Adipocyte (in vitro differentiated cells): ENCODE measurements at regions not wholly inside any gene's neighbourhood (a gene's known extent, or its start where the extent isn't known, plus 50 kb on each side); places are given as distances from the start of the nearest gene placed in this dataset.

Experiments
- DNase-seq: peaks from one replicate; pipeline ENCODE4 v3.0.0-alpha.2; 2015; ENCODE audit warnings: low read depth
- H3K27me3 ChIP-seq: replicated peaks from 2 replicates; pipeline ENCODE4 v1.7.0; 2013; ENCODE audit warnings: mild to moderate bottlenecking, low read length, moderate library complexity; ENCODE audit not compliant: control insufficient read depth, insufficient read depth
- H3K36me3 ChIP-seq: 2 replicates; pipeline ENCODE4 v1.7.0; 2013; ENCODE audit warnings: low read length, mild to moderate bottlenecking, moderate library complexity; ENCODE audit not compliant: control insufficient read depth, insufficient read depth, severe bottlenecking
- H3K4me1 ChIP-seq: 2 replicates; pipeline ENCODE4 v1.7.0; 2013; ENCODE audit warnings: mild to moderate bottlenecking, low read length, moderate library complexity; ENCODE audit not compliant: control insufficient read depth, insufficient read depth
- H3K4me3 ChIP-seq: 2 replicates; pipeline ENCODE4 v1.7.0; 2013; ENCODE audit warnings: mild to moderate bottlenecking, low read length, moderate library complexity
- H3K9ac ChIP-seq: 2 replicates; pipeline ENCODE4 v1.7.0; 2013; ENCODE audit warnings: mild to moderate bottlenecking, low read length, moderate library complexity
- H3K9me3 ChIP-seq: 2 replicates; pipeline ENCODE4 v1.7.0; 2013; ENCODE audit warnings: mild to moderate bottlenecking, low read length, moderate library complexity; ENCODE audit not compliant: control insufficient read depth

DNA sequence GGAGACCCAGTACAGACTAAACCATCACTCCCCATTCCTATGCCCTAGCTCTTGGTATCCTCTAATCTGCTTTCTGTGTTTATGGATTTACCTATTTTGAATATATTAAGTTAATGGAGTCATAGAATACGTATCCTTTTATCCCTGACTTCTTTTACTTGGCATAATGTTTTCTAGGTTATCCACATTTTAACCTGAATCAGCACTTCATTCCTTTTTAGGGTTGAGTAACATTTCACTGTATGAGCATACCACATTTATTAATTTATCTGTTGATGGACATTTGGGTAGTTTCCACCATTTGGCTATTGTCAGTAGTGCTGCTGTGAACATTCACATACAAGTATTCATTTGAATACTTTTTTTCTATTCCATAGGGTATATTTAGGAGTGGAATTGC is 157.3 kb upstream of the CTNNA2 start:
- Histone ChIP-seq H3K4me3 (no peak overlapping the region), H3K27me3 (no peaks in the 10 kb centered on the region), H3K9me3 (peaks cover 21% of the 10 kb centered on the region), H3K4me1 (no peaks in the 10 kb centered on the region), H3K36me3 (no peaks in the 10 kb centered on the region), H3K9ac (no peak overlapping the region)
- no peak for DNase-seq

DNA sequence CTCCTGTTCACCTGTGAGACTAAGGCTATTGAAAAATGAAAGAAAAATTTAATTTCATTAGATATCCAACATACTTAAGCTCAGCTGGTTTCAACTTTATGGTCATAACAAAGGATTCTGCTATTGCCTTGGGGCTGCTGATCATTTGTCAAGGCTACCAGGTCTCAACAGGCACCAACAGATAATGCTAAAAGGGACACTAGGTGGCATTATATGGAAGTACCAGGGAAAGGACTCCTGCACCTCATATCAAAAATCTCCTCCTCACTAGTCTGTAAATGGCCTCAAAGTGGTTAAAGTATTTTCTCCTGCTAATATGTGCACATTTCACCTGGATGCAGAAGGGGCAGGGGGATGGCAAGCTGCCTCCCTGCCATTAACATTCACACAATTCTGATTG is 167.9 kb upstream of the REG3A start:
- no peaks in the 10 kb centered on the region for H3K27me3 ChIP-seq
- H3K4me1 ChIP-seq: no peaks in the 10 kb centered on the region
- no peaks in the 10 kb centered on the region for H3K9me3 ChIP-seq
- H3K9ac ChIP-seq: no peak overlapping the region
- H3K36me3 ChIP-seq: no peaks in the 10 kb centered on the region
- DNase-seq: no peak
- H3K4me3 ChIP-seq: no peak overlapping the region

DNA sequence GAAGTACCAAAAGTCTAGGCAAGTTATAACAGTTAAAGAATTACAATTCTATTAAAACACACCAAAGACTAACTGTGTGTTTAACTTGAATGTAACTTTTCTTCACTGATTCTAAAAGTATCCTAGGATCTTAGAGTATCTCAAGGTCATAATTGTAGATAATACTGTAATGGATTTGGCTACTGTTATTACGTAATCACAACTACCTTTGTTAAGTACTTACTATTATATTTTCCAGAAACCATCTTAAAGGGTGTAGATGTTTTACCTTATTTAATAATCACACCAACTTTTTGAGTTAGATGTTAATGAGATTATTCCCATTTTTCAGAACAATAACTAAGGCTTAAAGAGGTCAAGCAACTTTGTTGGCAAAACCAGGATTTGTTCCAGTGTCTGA is 161.3 kb upstream of the REG3A start:
- no peak for DNase-seq
- Histone ChIP-seq H3K9ac (no peak overlapping the region), H3K36me3 (no peaks in the 10 kb centered on the region), H3K27me3 (no peaks in the 10 kb centered on the region), H3K9me3 (no peaks in the 10 kb centered on the region), H3K4me3 (no peak overlapping the region), H3K4me1 (no peaks in the 10 kb centered on the region)

DNA sequence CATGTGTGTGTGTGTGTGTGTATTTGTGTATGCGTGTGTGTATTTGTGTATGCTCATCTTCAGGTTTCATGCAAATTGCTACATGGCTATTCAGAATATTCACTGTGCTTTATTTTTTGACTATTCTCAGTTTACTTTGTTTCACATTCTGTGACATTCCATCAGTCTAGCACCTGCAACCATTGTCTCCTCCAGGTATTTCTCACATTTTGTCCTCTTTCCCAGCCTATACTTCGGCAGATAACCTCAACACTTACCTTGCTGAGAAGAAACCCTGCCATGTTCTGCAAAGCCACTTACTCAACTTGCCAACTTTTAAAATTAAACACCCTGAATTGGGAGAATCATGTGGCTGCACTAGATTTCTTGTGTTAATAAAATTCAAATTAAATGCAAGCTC is 135.4 kb upstream of the REG3A start:
- Histone ChIP-seq H3K36me3 (no peaks in the 10 kb centered on the region), H3K9me3 (no peaks in the 10 kb centered on the region), H3K4me3 (no peak overlapping the region), H3K27me3 (no peaks in the 10 kb centered on the region), H3K4me1 (no peaks in the 10 kb centered on the region), H3K9ac (no peak overlapping the region)
- DNase-seq: no peak

DNA sequence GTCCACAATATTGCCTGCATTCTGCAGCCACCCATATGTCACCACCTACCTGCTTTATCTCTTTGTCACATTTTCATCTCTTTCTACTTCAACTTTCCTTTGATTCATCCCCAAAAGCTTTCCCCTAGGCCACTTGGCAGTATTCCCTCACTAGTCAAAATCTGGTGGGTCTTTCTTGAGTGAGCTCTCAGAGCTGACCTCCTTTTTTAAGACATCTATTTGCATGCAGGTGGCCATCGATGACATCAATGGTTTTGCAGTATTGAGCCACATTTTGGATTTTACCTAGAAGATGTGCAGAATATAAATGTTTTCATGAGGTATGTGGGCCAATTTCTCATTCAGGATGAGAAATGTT is 133.4 kb upstream of the REG3A start:
- H3K27me3 ChIP-seq: no peaks in the 10 kb centered on the region
- H3K9ac ChIP-seq: no peak overlapping the region
- no peak overlapping the region for H3K4me3 ChIP-seq
- no peak for DNase-seq
- H3K36me3 ChIP-seq: no peaks in the 10 kb centered on the region
- H3K4me1 ChIP-seq: no peaks in the 10 kb centered on the region
- no peaks in the 10 kb centered on the region for H3K9me3 ChIP-seq

DNA sequence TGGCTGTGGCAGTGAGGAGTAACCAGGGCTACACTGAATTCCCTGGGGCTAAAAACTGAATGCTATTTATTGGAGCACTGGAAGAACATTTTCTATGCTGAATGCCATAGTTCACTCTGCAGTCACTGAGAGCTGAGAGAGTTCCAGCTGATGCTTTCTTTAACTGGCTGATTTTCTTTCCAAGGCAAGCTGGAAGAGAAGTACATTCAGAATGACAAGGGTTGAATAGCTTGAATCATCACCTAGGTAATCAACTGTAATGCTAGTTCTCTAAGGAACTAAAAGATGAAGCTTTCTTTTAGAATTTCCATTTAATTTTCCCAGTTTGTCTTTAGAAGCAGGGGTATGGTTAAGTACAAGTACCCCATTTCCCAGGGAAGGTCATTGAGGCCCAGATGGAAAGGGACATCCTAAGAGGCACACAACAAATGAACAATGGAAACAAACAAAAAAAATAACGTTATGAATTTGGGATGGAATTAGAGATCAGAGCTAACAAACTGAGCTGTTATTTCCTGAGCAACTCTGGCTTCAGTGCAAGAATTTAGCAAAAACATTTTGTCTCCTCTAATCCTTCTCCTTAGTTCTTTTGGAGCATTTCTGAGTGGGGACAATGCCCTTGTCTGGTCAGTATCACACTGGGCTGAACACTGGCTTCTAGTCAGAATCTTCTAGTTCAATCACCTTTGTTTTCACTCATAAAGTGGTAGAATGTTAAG is 132.8 kb upstream of the REG3A start:
- Histone ChIP-seq H3K4me3 (no peak overlapping the region), H3K9me3 (no peaks in the 10 kb centered on the region), H3K9ac (no peak overlapping the region), H3K27me3 (no peaks in the 10 kb centered on the region), H3K4me1 (no peaks in the 10 kb centered on the region), H3K36me3 (no peaks in the 10 kb centered on the region)
- DNase-seq: no peak

DNA sequence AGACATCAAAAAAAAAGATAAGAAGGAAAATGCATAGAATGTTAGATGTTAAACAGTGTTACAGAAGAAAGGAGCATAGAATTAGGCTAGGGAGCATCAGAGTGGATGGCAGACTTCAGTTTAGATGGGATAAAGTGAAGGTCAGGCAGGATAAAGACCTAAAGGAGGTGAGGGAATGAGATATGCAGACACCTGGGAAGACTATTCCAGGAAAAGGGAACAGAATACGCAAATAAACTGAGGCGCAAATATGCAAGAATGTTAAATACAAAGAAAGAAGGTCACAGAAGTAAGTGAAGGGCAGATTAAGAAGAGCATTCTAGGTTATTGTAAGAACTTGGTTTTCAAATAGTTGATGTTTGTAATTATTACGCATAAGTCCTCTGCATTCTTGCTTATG is 116.3 kb upstream of the REG3A start:
- H3K4me3 ChIP-seq: no peak overlapping the region
- H3K36me3 ChIP-seq: no peaks in the 10 kb centered on the region
- H3K4me1 ChIP-seq: no peaks in the 10 kb centered on the region
- no peak for DNase-seq
- no peaks in the 10 kb centered on the region for H3K27me3 ChIP-seq
- peaks cover 16% of the 10 kb centered on the region for H3K9me3 ChIP-seq
- no peak overlapping the region for H3K9ac ChIP-seq

DNA sequence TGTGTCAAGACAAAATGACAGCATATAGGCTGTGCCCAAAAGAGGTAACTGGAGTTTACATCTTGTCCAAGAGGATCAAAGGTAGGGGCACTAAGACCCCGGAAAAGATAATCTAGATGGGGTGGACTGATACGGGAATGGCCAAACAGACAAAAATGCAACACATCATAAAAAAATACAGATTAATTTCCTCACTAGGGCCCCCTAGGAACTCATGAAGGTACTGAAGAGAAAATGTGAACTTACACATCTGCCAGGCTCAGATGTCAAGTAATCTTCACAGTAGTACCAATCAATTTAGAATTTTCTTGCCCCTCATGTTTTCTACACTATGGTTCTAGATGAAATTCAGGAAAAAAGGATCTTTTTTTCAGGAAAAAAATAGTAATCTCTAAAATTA is 115.6 kb upstream of the REG3A start:
- Histone ChIP-seq H3K9ac (no peak overlapping the region), H3K4me3 (no peak overlapping the region), H3K9me3 (peaks cover 16% of the 10 kb centered on the region), H3K4me1 (no peaks in the 10 kb centered on the region), H3K27me3 (no peaks in the 10 kb centered on the region), H3K36me3 (no peaks in the 10 kb centered on the region)
- DNase-seq: no peak

DNA sequence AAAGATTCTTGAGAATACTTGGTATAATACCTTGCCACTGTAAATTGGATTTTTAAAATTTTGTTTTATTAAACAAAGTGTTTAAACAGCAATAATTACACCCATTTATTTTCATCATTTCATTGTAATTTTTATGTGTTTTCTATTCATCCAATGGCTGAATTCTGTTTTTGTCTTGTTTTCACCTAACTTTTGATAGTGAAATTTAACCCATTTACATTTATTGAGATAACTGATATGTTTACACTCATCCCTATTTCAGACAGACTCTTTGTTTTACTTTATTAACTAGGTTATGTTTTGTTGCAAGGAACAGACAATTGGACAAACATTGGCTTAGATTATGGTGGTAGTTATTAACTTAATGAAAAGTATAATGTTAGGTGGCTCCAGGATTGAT is 113.1 kb upstream of the REG3A start:
- Histone ChIP-seq H3K27me3 (no peaks in the 10 kb centered on the region), H3K9ac (no peak overlapping the region), H3K9me3 (peaks cover 16% of the 10 kb centered on the region), H3K36me3 (no peaks in the 10 kb centered on the region), H3K4me1 (no peaks in the 10 kb centered on the region), H3K4me3 (no peak overlapping the region)
- DNase-seq: no peak

DNA sequence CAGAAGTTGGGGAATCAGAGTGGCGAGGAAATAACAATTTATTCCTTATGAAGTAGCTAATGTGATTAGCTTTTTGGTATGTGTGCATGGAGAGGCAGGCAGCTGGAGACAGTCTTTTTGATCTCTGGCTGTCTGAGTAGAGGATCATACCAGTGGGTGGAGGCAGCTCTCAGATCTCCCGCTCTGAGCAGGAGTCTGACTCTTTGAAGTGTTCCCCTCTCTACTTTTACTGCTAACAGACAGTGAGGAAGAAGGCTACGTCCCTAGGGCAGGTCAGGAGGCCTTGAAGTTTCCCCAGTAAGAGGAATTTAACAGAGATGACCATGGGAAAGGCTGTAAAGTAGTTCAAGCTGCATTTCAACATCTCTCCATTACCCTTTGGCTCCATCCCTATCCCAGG is 111.9 kb upstream of the REG3A start:
- H3K9ac ChIP-seq: no peak overlapping the region
- H3K4me1 ChIP-seq: no peaks in the 10 kb centered on the region
- no peak for DNase-seq
- no peaks in the 10 kb centered on the region for H3K27me3 ChIP-seq
- peaks cover 16% of the 10 kb centered on the region for H3K9me3 ChIP-seq
- H3K36me3 ChIP-seq: no peaks in the 10 kb centered on the region
- no peak overlapping the region for H3K4me3 ChIP-seq

DNA sequence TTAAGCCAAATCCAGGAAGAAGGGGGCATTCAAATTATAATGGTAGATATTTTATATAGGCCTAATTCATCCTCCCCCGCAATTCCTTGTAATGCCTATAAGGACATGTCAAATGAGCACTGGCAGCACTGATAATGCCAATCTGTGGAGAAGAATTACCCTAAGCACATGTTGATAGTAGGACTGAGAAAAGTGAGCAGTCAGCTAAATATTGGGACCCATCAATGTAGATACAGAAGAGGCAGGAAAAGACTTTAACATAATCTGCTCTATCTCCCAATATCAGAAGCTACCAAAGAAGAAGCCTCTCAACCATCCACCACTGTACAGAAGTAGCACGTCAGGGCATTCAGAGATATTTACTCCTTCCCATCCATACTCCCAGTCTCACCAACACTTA is 101.3 kb upstream of the REG3A start:
- no peak for DNase-seq
- no peak overlapping the region for H3K4me3 ChIP-seq
- no peaks in the 10 kb centered on the region for H3K36me3 ChIP-seq
- H3K9me3 ChIP-seq: peaks cover 4% of the 10 kb centered on the region
- H3K4me1 ChIP-seq: no peaks in the 10 kb centered on the region
- no peak overlapping the region for H3K9ac ChIP-seq
- H3K27me3 ChIP-seq: no peaks in the 10 kb centered on the region

DNA sequence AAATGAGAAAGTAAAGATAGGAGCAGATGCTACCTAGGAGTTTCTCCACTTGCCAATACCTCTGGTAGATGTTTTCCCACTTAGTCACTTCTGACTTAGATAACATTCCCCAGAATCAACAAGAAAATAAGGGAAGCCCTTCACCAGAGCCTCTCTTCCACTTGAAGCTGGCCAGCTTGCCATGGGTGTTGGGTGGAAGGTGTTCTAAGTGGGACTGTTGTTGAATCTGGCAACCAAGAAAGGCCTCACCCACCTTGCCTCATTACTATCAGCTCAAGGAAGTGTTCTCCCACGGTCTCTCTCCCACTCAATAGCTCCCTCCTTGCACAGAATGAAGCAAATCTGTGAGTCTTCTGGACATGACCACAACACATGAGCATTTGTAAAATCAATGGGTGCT is 100.4 kb upstream of the REG3A start:
- Histone ChIP-seq H3K9ac (no peak overlapping the region), H3K4me1 (no peaks in the 10 kb centered on the region), H3K27me3 (no peaks in the 10 kb centered on the region), H3K4me3 (no peak overlapping the region), H3K9me3 (peaks cover 4% of the 10 kb centered on the region), H3K36me3 (no peaks in the 10 kb centered on the region)
- DNase-seq: no peak
